ENCODE measurements at regions not wholly inside any gene's neighbourhood (a gene's known extent, or its start where the extent isn't known, plus 50 kb on each side); places are given as distances from the start of the nearest gene placed in this dataset.

- H3F3A ChIP-seq (ENCODE audit: control insufficient read depth, insufficient read depth), result no peaks in the 10 kb centered on the region
- H3K4me2 ChIP-seq (ENCODE audit: low read length), result no peak overlapping the region
- no peaks in the 10 kb centered on the region for H3K79me2 ChIP-seq (ENCODE audit: control insufficient read depth, low read length)
- H4K20me1 ChIP-seq (ENCODE audit: control insufficient read depth, insufficient read depth, low read depth, low read length), result no peaks in the 10 kb centered on the region
- no peaks in the 10 kb centered on the region for H3K36me3 ChIP-seq (ENCODE audit: control insufficient read depth, low read length)
- H3K9me3 ChIP-seq (ENCODE audit: control insufficient read depth, insufficient read depth, low read length), result no peaks in the 10 kb centered on the region
- no peak overlapping the region for H3K27ac ChIP-seq (ENCODE audit: low read depth, low read length)
- TF ChIP-seq CTCF (IDR thresholded peaks at IDR 0.05; ENCODE audit: low read depth, low read length, poor library complexity, severe bottlenecking) (no peak), EZH2phosphoT487 (IDR thresholded peaks at IDR 0.05; ENCODE audit: borderline replicate concordance, low read length) (no peak)
- H3K27me3 ChIP-seq (ENCODE audit: control insufficient read depth, low read length), result no peaks in the 10 kb centered on the region
- no peaks in the 10 kb centered on the region for H3K9me2 ChIP-seq (replicated peaks; ENCODE audit: control insufficient read depth, low read length)
- no peaks in the 10 kb centered on the region for H3K4me1 ChIP-seq (ENCODE audit: control insufficient read depth, low read length)
- H3K4me3 ChIP-seq (ENCODE audit: low read length), result no peak overlapping the region
These were observed 248.6 kb downstream of the EPHA4 start for GRCh38 chr2:221323513-221323912.

- Histone ChIP-seq H4K20me1 (ENCODE audit: control insufficient read depth, insufficient read depth, low read depth, low read length) (no peaks in the 10 kb centered on the region), H3K9me3 (ENCODE audit: control insufficient read depth, insufficient read depth, low read length) (no peaks in the 10 kb centered on the region; the same call in 1 of the 2 replicates), H3F3A (ENCODE audit: control insufficient read depth, insufficient read depth) (no peaks in the 10 kb centered on the region), H3K4me1 (ENCODE audit: control insufficient read depth, low read length) (no peaks in the 10 kb centered on the region), H3K27ac (ENCODE audit: low read depth, low read length) (no peak overlapping the region), H3K36me3 (ENCODE audit: control insufficient read depth, low read length) (no peaks in the 10 kb centered on the region), H3K9me2 (replicated peaks; ENCODE audit: control insufficient read depth, low read length) (no peaks in the 10 kb centered on the region; the same call in 1 of the 2 replicates), H3K27me3 (ENCODE audit: control insufficient read depth, low read length) (no peaks in the 10 kb centered on the region), H3K4me2 (ENCODE audit: low read length) (no peak overlapping the region), H3K79me2 (ENCODE audit: control insufficient read depth, low read length) (no peaks in the 10 kb centered on the region), H3K4me3 (ENCODE audit: low read length) (no peak overlapping the region)
- TF ChIP-seq CTCF (IDR thresholded peaks at IDR 0.05; ENCODE audit: low read depth, low read length, poor library complexity, severe bottlenecking) (no peak), EZH2phosphoT487 (IDR thresholded peaks at IDR 0.05; ENCODE audit: borderline replicate concordance, low read length) (no peak)
These were observed 241.7 kb downstream of the EPHA4 start for GRCh38 chr2:221330436-221330835.

GRCh38 chr2:221334481-221335218 lies 237.5 kb downstream of the EPHA4 start:
- no peak for TF ChIP-seq CTCF (IDR thresholded peaks at IDR 0.05; ENCODE audit: low read depth, low read length, poor library complexity, severe bottlenecking)
- no peak for TF ChIP-seq EZH2phosphoT487 (IDR thresholded peaks at IDR 0.05; ENCODE audit: borderline replicate concordance, low read length)
- no peak overlapping the region for H3K4me3 ChIP-seq (ENCODE audit: low read length)
- no peaks in the 10 kb centered on the region for H3K27me3 ChIP-seq (ENCODE audit: control insufficient read depth, low read length)
- no peaks in the 10 kb centered on the region for H4K20me1 ChIP-seq (ENCODE audit: control insufficient read depth, insufficient read depth, low read depth, low read length)
- H3K27ac ChIP-seq (ENCODE audit: low read depth, low read length), result no peak overlapping the region
- no peaks in the 10 kb centered on the region for H3K36me3 ChIP-seq (ENCODE audit: control insufficient read depth, low read length)
- H3F3A ChIP-seq (ENCODE audit: control insufficient read depth, insufficient read depth), result no peaks in the 10 kb centered on the region
- H3K4me2 ChIP-seq (ENCODE audit: low read length), result no peak overlapping the region
- no peaks in the 10 kb centered on the region for H3K9me3 ChIP-seq (ENCODE audit: control insufficient read depth, insufficient read depth, low read length)
- no peaks in the 10 kb centered on the region; the same call in 1 of the 2 replicates for H3K9me2 ChIP-seq (replicated peaks; ENCODE audit: control insufficient read depth, low read length)
- no peaks in the 10 kb centered on the region for H3K4me1 ChIP-seq (ENCODE audit: control insufficient read depth, low read length)
- H3K79me2 ChIP-seq (ENCODE audit: control insufficient read depth, low read length), result no peaks in the 10 kb centered on the region
